Neural cell (in vitro differentiated cells): ENCODE measurements at regions not wholly inside any gene's neighbourhood (a gene's known extent, or its start where the extent isn't known, plus 50 kb on each side); places are given as distances from the start of the nearest gene placed in this dataset.

Experiments used
- POLR2AphosphoS5 ChIP-seq: IDR thresholded peaks from 2 replicates; pipeline ENCODE4 v1.6.1; 2012
- SMC3 ChIP-seq: fragments of 450-650 bp; conservative IDR thresholded peaks from 2 replicates; pipeline ENCODE4 v1.6.1; 2014; ENCODE audit warnings: antibody characterized with exemption, mild to moderate bottlenecking, moderate library complexity; ENCODE audit not compliant: poor library complexity
- TF ChIP-seq, protein P1 (sequence below): fragments of 450-650 bp; IDR thresholded peaks from 2 replicates; pipeline ENCODE4 v1.5.1; 2014; ENCODE audit warnings: antibody characterized with exemption, mild to moderate bottlenecking, moderate library complexity; ENCODE audit not compliant: poor library complexity, severe bottlenecking

GRCh38 chr2:217604527-217605194 is 398.1 kb downstream of the TNS1 start:
- peak; percentile 39 for TF ChIP-seq POLR2AphosphoS5
- TF ChIP-seq SMC3: no peak
- TF ChIP-seq, protein P1, sequence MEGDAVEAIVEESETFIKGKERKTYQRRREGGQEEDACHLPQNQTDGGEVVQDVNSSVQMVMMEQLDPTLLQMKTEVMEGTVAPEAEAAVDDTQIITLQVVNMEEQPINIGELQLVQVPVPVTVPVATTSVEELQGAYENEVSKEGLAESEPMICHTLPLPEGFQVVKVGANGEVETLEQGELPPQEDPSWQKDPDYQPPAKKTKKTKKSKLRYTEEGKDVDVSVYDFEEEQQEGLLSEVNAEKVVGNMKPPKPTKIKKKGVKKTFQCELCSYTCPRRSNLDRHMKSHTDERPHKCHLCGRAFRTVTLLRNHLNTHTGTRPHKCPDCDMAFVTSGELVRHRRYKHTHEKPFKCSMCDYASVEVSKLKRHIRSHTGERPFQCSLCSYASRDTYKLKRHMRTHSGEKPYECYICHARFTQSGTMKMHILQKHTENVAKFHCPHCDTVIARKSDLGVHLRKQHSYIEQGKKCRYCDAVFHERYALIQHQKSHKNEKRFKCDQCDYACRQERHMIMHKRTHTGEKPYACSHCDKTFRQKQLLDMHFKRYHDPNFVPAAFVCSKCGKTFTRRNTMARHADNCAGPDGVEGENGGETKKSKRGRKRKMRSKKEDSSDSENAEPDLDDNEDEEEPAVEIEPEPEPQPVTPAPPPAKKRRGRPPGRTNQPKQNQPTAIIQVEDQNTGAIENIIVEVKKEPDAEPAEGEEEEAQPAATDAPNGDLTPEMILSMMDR: no peak
